ENCODE measurements at regions not wholly inside any gene's neighbourhood (a gene's known extent, or its start where the extent isn't known, plus 50 kb on each side); places are given as distances from the start of the nearest gene placed in this dataset.

GRCh38 chr10:2938869-2939268 lies 128.5 kb upstream of the PFKP start:
- no peak for TF ChIP-seq CTCF (IDR thresholded peaks at IDR 0.05; ENCODE audit: borderline replicate concordance, extremely low read depth, low read length, poor library complexity, severe bottlenecking)
- TF ChIP-seq EZH2 (IDR thresholded peaks at IDR 0.05; ENCODE audit: borderline replicate concordance, low read depth, low read length, severe bottlenecking) = no peak

All from DND-41 (cell line).